Endodermal cell (in vitro differentiated cells): ENCODE measurements at regions not wholly inside any gene's neighbourhood (a gene's known extent, or its start where the extent isn't known, plus 50 kb on each side); places are given as distances from the start of the nearest gene placed in this dataset.

Experiments used
- DNase-seq: peaks from one replicate; pipeline ENCODE4 v3.0.0-alpha.2; 2017
- H3K27ac ChIP-seq: 2 replicates; pipeline ENCODE4 v1.5.1; 2013; ENCODE audit warnings: mild to moderate bottlenecking, low read depth, low read length, moderate library complexity
- H3K27me3 ChIP-seq: 2 replicates; pipeline ENCODE4 v1.6.1; 2013; ENCODE audit warnings: mild to moderate bottlenecking, low read length, moderate library complexity; ENCODE audit not compliant: insufficient read depth, control insufficient read depth, poor library complexity, severe bottlenecking
- H3K36me3 ChIP-seq: 2 replicates; pipeline ENCODE4 v1.7.0; 2013; ENCODE audit warnings: mild to moderate bottlenecking, low read length, moderate library complexity; ENCODE audit not compliant: control insufficient read depth, insufficient read depth
- H3K4me1 ChIP-seq: one replicate; pipeline ENCODE4 v1.7.0; 2013; ENCODE audit warnings: low read length; ENCODE audit not compliant: control insufficient read depth, insufficient read depth
- H3K4me3 ChIP-seq: 2 replicates; pipeline ENCODE4 v1.5.1; 2013; ENCODE audit warnings: mild to moderate bottlenecking, low read length, moderate library complexity
- H3K9ac ChIP-seq: 2 replicates; pipeline ENCODE4 v1.6.1; 2013; ENCODE audit warnings: mild to moderate bottlenecking, low read length, moderate library complexity; ENCODE audit not compliant: poor library complexity, severe bottlenecking; ENCODE audit errors: extremely low read depth
- H3K9me3 ChIP-seq: 2 replicates; pipeline ENCODE4 v1.6.1; 2013; ENCODE audit warnings: mild to moderate bottlenecking, low read length, moderate library complexity; ENCODE audit not compliant: control insufficient read depth
- H3K27ac Mint-ChIP-seq: 2 replicates; pipeline ENCODE4 v1.8.0; 2020; ENCODE audit warnings: mixed read lengths
- H3K27me3 Mint-ChIP-seq: 2 replicates; pipeline ENCODE4 v1.8.0; 2021; ENCODE audit warnings: mild to moderate bottlenecking, mixed read lengths; ENCODE audit not compliant: insufficient read depth
- H3K36me3 Mint-ChIP-seq: 2 replicates; pipeline ENCODE4 v1.8.0; 2020; ENCODE audit warnings: low read depth, mixed read lengths
- H3K4me1 Mint-ChIP-seq: 2 replicates; pipeline ENCODE4 v1.8.0; 2020; ENCODE audit warnings: mixed read lengths
- H3K4me3 Mint-ChIP-seq: 2 replicates; pipeline ENCODE4 v1.8.0; 2020; ENCODE audit warnings: mild to moderate bottlenecking, moderate library complexity, mixed read lengths
- H3K9me3 Mint-ChIP-seq: 2 replicates; pipeline ENCODE4 v1.8.0; 2020; ENCODE audit warnings: mild to moderate bottlenecking, mixed read lengths
- WGBS, 2 experiments: methylation state at CpG; one replicate each; pipeline versions ENCODE4 v1.1.5 to v1.1.7; 2013; ENCODE audit warnings: missing lambda C conversion rate in 2 of 2, mixed read lengths in 1 of 2; ENCODE audit not compliant: insufficient coverage in 1 of 2, insufficient read length in 1 of 2; 5-methylcytosine and 5-hydroxymethylcytosine counted together
- TF ChIP-seq, protein P1 (sequence below): fragments of 200-600 bp; sonication (generic); conservative IDR thresholded peaks from 2 replicates; pipeline ENCODE4 v1.5.0; 2021; ENCODE audit warnings: antibody characterized with exemption, mild to moderate bottlenecking

GRCh38 chr3:81307221-81307620 is 454.2 kb downstream of the GBE1 start:
- Mint-ChIP-seq H3K4me3 (no peak overlapping the region), H3K9me3 (no peaks in the 10 kb centered on the region), H3K4me1 (no peaks in the 10 kb centered on the region), H3K36me3 (no peaks in the 10 kb centered on the region), H3K27ac (no peak overlapping the region), H3K27me3 (no peaks in the 10 kb centered on the region)
- no peak overlapping the region for H3K9ac ChIP-seq
- TF ChIP-seq, protein P1, sequence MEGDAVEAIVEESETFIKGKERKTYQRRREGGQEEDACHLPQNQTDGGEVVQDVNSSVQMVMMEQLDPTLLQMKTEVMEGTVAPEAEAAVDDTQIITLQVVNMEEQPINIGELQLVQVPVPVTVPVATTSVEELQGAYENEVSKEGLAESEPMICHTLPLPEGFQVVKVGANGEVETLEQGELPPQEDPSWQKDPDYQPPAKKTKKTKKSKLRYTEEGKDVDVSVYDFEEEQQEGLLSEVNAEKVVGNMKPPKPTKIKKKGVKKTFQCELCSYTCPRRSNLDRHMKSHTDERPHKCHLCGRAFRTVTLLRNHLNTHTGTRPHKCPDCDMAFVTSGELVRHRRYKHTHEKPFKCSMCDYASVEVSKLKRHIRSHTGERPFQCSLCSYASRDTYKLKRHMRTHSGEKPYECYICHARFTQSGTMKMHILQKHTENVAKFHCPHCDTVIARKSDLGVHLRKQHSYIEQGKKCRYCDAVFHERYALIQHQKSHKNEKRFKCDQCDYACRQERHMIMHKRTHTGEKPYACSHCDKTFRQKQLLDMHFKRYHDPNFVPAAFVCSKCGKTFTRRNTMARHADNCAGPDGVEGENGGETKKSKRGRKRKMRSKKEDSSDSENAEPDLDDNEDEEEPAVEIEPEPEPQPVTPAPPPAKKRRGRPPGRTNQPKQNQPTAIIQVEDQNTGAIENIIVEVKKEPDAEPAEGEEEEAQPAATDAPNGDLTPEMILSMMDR = no peak
- H3K27me3 ChIP-seq = no peaks in the 10 kb centered on the region
- no CpG with 5 or more reads among the region's 1 CpG for WGBS, 2 experiments
- H3K4me1 ChIP-seq = no peaks in the 10 kb centered on the region
- H3K36me3 ChIP-seq = no peaks in the 10 kb centered on the region
- H3K27ac ChIP-seq = no peak overlapping the region
- H3K9me3 ChIP-seq = no peaks in the 10 kb centered on the region
- no peak for DNase-seq
- no peak overlapping the region for H3K4me3 ChIP-seq

DNA sequence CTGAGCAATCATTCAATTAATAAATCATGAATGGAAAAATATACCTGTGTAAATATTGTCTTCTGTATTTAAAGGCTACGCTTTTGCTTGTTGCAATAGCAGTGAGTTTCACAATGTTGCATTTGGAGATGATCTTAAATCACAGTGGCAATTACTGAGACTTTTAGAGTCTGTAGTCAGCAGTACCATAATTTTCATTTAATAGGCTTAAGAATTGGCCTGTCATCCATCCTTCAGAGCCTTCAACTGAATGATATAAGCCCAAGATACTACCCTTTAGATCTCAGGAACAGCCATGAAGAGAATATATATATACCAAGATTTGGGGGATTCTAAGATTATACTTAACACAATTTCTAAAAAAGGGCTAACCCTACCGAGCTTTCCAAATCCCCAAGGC is 458.1 kb downstream of the GBE1 start:
- H3K9me3 ChIP-seq = no peaks in the 10 kb centered on the region
- no peak overlapping the region for H3K4me3 ChIP-seq
- WGBS, 2 experiments = 91 to 100% methylated on average over 1 to 2 of the region's 2 CpGs
- H3K27ac ChIP-seq = no peak overlapping the region
- Mint-ChIP-seq H3K4me1 (peaks cover 18% of the 10 kb centered on the region), H3K36me3 (no peaks in the 10 kb centered on the region), H3K4me3 (no peak overlapping the region), H3K27ac (no peak overlapping the region), H3K9me3 (no peaks in the 10 kb centered on the region), H3K27me3 (no peaks in the 10 kb centered on the region)
- TF ChIP-seq, protein P1 = no peak
- no peaks in the 10 kb centered on the region for H3K36me3 ChIP-seq
- no peaks in the 10 kb centered on the region for H3K27me3 ChIP-seq
- no peak overlapping the region for H3K9ac ChIP-seq
- no peaks in the 10 kb centered on the region for H3K4me1 ChIP-seq
- DNase-seq = no peak

DNA sequence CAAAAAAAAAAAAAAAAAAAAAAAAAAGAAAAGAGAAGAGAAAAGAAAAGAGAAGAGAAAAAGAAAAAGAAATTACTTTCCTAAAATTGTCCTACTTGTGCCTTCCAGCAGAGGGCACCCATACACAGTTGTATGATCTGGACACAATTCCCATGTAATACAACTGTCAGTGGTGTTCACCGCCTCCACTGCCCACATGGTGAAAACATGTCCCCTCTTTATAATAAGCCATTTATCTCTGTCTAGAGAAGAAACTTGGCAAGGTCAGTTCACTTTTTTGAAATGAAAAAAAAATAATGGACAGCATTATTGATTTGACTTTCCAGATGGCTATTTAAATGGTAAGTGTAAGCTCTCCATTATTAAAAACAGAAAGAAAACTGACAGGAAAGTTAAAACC is 459.4 kb downstream of the GBE1 start:
- H3K27ac ChIP-seq = no peak overlapping the region

More for the DNA sequence above, 459.4 kb downstream of the GBE1 start:
- Histone ChIP-seq H3K9me3 (no peaks in the 10 kb centered on the region), H3K4me1 (no peaks in the 10 kb centered on the region), H3K9ac (no peak overlapping the region), H3K36me3 (no peaks in the 10 kb centered on the region), H3K27me3 (no peaks in the 10 kb centered on the region), H3K4me3 (no peak overlapping the region)
- 74% methylated on average over 1 of the region's 1 CpG; no CpG with 5 or more reads in 1 of the 2 experiments for WGBS, 2 experiments
- Mint-ChIP-seq H3K36me3 (no peaks in the 10 kb centered on the region), H3K27me3 (no peaks in the 10 kb centered on the region), H3K9me3 (no peaks in the 10 kb centered on the region), H3K4me1 (peaks cover 18% of the 10 kb centered on the region), H3K4me3 (no peak overlapping the region), H3K27ac (no peak overlapping the region)
- DNase-seq = peak; percentile 66
- TF ChIP-seq, protein P1 = peak; percentile 85
